Fibroblast of mammary gland (primary cell): ENCODE measurements at regions not wholly inside any gene's neighbourhood (a gene's known extent, or its start where the extent isn't known, plus 50 kb on each side); places are given as distances from the start of the nearest gene placed in this dataset.

Experiments
- DNase-seq: peaks from one replicate; pipeline ENCODE4 v3.0.0-alpha.2; 2010; ENCODE audit warnings: low read depth
- H3K4me3 ChIP-seq: 2 replicates; pipeline ENCODE4 v1.5.1; 2011; ENCODE audit warnings: low read depth, mild to moderate bottlenecking, low read length, moderate library complexity; ENCODE audit not compliant: control insufficient read depth
- CTCF ChIP-seq: conservative IDR thresholded peaks from 2 replicates; pipeline ENCODE4 v1.5.1; 2011; ENCODE audit warnings: low read depth, low read length, inconsistent platforms; ENCODE audit not compliant: control insufficient read depth, insufficient read depth

DNA sequence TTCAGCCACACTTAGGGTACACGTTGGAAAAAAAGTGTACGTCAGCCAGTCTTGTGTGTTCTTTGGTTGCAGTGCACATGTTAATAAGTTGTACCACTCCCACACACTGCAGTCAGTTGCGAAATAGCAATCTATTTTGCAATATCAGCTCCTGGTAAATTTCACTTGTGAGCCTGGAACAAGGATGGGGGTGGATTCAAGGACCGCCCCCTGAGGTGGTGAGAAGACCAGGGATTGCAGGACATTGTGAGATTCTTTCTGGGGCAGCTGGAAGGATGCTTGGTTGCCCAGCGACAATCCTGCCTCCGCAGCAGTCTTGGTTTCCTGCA lies 78.6 kb upstream of the ZFHX3 start:
- no peak overlapping the region for H3K4me3 ChIP-seq
- no peak for TF ChIP-seq CTCF
- DNase-seq: peak; percentile 99

GRCh38 chr16:73125850-73126524 lies 78.1 kb upstream of the ZFHX3 start:
- DNase-seq: peak; percentile 89
- H3K4me3 ChIP-seq: no peak overlapping the region
- no peak for TF ChIP-seq CTCF

DNA sequence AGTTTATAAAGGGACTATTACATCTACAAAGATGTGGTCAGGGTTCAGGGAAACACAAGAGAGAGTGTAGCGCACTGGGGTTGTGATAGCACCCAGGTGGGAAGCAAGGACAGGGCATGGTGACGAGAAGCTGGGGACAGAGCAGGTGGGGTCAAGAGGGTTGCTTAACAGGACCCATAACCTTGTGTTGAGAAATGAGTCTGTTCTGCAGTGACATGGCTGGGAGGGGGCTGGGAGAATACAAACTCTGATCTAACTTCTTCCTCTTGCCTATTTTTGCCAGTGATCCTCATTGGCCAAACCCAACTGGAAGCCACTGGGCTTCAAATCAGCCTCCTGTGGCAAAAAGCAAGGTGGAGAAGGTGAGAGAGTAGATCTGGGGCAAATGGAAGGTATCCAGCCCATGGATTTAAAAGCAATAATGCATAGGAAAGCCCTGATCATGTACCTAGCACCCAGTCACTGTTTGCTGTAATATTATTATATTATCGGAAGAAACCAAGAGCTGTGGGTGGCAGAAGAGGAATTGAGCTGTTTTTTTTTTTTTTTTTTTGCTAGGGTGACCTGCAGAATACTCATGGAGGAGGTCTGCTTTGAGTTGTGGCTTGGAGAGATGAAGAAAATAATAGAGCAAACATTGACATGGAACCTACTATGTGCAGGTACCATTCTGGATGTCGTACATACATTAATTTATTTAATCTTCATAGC lies 76.9 kb upstream of the ZFHX3 start:
- no peak overlapping the region for H3K4me3 ChIP-seq
- no peak for TF ChIP-seq CTCF
- no peak for DNase-seq

GRCh38 chr16:73124097-73124652 lies 76.2 kb upstream of the ZFHX3 start:
- peak; percentile 10 for DNase-seq
- H3K4me3 ChIP-seq: no peak overlapping the region
- TF ChIP-seq CTCF: no peak

DNA sequence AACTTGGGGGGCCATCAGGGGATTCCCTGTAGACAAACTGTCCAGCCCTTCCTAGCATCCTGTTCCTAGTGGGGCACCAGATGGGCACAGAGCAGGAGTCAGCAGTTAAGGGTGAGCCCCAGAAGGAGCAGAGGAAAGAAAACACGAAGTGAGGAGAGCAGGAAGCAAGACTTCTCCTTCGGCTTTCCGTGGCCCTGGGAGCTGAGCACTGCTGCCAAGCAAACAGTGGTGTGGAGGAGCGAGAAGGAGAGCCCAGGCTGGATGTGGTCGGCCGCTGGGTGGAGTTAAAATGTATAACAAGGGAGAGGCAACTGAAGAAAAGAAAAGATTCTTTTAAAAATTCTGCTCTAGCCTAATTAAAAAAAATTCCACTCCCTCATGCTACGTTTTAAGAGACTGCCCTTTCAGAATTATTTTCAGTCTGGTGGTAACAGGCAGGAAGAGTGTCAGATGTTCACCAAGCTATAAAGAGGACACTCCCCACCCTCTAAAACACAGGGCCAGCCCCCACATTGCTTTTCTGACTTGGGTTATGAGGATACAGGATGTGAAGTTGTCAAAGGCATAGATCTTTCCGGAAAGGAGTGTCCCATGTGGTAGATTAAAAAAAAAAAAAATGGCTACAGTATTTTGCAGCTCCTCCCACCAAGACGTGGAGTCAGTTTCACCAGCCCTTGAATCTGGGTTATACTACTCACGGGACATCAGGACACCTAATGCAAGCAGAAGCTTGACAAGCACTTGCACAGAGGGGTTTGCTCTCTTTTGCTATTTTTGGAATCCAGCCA lies 74.9 kb upstream of the ZFHX3 start:
- no peak overlapping the region for H3K4me3 ChIP-seq
- DNase-seq: peak; percentile 24
- TF ChIP-seq CTCF: no peak

DNA sequence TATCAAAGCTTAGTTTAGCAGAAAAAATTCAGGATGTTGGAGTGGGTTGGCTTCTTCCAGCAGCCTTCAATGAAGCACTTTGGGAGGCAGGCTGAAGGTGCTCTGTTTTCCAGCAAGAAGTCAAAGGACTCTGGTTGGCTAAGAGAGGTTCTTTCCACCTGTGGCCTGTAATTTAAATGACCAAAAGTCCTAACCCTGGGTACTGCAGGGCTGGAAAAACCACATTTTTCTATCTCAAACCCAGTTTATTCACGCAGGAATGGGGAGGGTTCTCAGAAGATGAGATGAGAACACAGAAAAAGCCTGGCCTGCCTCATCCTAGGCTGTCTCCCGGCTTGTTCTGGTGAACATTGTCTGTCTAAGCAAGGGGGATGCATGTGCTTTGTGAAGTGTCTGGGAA lies 68.6 kb upstream of the ZFHX3 start:
- TF ChIP-seq CTCF: no peak
- H3K4me3 ChIP-seq: no peak overlapping the region
- no peak for DNase-seq
